22Rv1 (cell line): ENCODE measurements at regions not wholly inside any gene's neighbourhood (a gene's known extent, or its start where the extent isn't known, plus 50 kb on each side); places are given as distances from the start of the nearest gene placed in this dataset.

Source experiments
- ZFX ChIP-seq: fragments of 450-650 bp; IDR thresholded peaks from 2 replicates; pipeline ENCODE4 v1.6.1; 2017; ENCODE audit warnings: antibody characterized with exemption, borderline replicate concordance
- TF ChIP-seq, protein P1 (sequence below): fragments of 450-650 bp; IDR thresholded peaks from 2 replicates; pipeline ENCODE4 v1.5.1; 2017; ENCODE audit warnings: mild to moderate bottlenecking

DNA sequence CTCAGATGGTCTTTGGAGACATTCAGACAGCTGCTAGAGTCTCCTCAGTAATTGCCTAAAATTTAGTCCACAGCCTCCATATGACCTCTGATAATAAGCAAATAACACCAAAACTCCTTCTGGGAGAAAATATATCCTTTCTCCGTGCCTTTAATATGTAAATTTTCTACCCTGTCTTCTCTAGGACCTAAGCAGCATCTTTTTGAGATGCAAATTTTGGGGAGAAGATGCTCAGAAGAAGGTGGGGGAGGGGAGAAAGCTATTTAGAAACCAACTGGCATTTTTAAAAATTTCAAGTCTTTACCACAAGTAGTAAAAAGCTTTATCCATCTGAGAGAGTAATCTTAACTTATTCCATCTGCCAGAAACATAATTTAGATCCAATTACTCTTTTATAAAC lies 91.8 kb upstream of the KCNK12 start:
- TF ChIP-seq, protein P1, sequence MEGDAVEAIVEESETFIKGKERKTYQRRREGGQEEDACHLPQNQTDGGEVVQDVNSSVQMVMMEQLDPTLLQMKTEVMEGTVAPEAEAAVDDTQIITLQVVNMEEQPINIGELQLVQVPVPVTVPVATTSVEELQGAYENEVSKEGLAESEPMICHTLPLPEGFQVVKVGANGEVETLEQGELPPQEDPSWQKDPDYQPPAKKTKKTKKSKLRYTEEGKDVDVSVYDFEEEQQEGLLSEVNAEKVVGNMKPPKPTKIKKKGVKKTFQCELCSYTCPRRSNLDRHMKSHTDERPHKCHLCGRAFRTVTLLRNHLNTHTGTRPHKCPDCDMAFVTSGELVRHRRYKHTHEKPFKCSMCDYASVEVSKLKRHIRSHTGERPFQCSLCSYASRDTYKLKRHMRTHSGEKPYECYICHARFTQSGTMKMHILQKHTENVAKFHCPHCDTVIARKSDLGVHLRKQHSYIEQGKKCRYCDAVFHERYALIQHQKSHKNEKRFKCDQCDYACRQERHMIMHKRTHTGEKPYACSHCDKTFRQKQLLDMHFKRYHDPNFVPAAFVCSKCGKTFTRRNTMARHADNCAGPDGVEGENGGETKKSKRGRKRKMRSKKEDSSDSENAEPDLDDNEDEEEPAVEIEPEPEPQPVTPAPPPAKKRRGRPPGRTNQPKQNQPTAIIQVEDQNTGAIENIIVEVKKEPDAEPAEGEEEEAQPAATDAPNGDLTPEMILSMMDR = no peak
- TF ChIP-seq ZFX = no peak
